A204.1 (cell line): ENCODE measurements at regions not wholly inside any gene's neighbourhood (a gene's known extent, or its start where the extent isn't known, plus 50 kb on each side); places are given as distances from the start of the nearest gene placed in this dataset.

Experiments
- FAIRE-seq: peaks from 2 replicates; lab custom pipeline; 2012; peaks lifted over from hg19 to GRCh38; lab: Jason Lieb, UNC

DNA sequence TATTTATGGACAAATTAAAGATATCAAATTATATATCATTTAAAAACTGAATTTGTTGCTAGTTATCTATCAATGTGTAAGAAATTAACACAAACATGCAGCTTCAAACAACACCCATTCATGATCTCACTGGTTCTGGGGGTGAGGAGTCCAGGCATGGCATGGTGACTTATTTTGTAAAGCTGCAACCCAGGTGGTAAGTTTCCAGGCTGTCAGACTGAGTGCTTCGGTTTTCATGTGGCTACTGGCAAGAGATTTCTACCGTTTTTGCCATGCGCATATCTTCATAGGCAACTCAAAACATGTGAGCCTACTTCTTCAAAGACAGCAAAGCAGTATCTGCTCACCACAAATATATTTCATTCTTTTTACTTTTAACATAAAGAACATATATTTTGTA lies 364.3 kb upstream of the BCHE start:
- no peak for FAIRE-seq

DNA sequence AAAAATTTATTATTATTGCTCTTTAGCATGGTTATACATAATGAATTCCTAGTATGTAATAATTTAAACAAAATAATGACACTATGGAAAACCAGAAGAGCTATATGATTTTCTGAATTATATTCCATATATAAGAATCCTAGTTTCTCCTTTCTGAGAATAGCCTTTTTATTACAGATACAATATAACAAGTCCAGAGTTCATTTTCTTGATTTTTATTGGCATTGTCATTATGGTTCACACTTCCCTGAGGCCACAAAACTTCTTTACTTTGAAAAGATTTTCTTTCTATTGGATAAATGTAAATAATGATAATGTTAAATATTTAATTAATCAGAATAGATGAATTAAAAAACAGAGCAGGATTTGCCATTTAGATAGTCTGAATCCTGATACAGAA lies 362.3 kb upstream of the BCHE start:
- no peak for FAIRE-seq

DNA sequence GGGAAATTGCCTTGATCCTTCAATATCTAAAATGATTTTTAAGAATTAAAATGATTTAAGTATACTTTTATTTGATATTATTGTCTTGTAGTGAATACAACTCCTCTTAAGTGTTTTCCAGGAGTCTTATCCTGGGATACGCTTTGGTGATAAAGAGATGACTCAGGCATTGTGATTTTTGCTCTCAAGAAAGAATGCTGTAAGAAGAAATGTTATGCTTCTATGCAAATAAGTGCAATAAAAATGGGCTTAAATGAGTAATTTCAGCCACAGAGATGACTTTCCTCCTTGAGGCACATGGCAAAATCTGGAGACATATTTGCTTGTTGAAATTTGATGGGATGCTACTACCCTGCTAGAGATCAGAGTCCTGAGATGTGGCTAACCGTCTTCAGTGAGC lies 358.6 kb upstream of the BCHE start:
- FAIRE-seq = no peak

DNA sequence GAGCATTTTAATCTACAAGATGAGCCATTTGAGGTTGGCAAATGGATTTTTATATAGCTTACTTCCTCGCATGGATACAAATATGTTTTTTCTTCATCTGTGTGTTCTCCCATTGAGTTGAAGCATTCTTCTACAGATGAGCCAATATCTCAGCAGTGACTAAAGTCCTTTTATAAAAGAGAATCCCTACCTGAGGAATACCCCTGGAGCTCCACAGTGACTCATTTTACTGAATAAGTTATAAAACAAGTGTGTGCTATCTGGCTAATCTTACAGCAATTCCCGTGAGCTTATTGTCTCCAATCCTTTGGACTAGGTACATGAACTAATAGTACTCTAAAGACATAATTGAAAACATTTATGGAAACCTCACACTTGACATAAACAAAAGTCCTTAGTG lies 354.2 kb upstream of the BCHE start:
- no peak for FAIRE-seq

DNA sequence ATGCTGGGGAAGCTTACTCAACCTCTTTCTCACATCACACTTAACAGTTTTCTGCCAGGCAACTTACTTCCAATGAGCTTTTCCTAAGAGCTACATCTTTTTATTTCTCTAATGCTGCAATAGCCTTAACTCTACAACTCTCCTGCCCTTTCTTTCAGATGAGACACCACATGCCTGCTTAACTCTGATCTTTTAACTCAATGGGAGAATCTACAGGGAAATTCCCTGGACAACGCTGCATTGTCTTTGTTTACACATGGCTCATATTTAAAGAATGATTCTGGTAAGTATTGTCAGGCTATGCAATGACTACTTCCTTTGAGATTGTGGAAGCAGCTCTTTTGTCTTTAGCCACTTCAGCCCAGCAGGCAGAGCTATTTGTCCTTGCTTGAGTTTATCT lies 353.1 kb upstream of the BCHE start:
- no peak for FAIRE-seq

DNA sequence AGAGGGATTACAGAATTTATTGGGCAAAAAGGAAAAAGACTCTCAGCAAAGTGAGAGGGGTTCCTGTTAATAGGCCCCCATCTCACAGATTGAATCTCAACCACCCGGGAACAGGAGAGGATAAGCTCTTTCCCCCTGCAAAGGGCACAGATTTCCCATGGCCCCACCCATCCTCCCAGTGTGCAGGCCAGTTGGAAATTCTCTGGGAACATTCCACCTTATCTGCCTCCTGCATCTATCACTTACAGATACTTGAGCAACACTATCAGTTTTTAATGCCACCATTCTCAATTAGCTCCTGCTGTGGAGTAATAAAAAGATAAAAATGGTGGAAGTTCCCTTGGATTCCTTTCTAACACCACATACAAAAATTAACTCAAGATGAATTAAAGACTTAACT lies 350.0 kb upstream of the BCHE start:
- no peak for FAIRE-seq

DNA sequence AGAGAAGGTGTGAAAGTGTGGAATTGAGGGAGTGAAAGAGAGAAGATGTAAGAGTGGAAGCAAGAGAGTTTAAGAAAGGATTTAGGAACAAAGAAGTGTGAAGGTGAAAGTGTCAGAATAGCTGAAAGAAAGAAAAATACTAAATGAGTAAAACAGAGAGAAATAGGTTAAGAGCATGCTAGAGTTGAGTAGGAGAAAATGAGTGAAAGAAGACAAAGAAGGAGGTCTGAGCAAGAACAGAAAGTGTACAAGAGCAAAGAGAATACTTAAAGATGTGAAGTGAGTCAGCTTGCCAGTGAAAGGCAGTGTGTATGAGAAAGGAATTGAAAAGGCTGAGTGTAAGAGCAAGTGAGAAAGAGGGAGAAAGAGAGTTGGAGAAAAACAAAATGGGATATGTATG lies 348.8 kb upstream of the BCHE start:
- FAIRE-seq = no peak

DNA sequence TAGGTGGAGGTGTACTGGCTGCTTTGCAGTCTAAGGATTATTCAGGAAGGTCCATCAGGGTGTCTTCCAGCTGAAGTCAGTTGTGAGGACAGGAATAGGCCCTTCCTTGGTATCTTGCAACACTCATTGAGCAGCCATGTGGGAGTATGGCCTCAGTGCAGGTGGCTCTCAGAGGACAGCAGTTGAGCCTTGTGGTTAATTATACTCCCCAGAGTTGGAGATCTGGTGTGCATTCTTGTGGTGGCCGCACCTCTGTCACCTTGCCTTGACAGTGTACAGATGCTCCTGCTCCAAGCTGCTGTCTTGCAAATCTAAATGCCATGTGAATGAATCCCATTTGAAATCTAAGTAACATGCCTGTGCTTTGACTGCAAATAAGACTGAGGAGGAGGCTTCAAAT lies 339.9 kb upstream of the BCHE start:
- FAIRE-seq = no peak

DNA sequence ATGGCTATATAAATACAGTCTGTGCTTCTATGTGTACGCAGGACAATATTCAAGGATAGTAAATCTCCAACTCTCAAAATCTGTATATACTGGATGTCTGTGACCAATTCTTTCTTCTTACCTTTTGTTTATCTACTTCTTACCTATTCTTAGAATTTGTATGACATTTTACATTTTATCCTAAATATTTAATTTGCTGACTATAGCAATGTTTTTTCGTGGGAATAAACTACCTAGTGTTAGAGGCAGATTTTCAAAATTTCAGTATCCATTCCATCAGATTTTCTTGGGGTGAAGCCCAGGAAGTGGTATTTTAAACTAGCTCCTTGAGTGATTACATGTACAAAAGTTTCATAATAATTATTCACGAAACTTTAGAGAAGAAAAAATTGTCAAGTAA lies 334.5 kb upstream of the BCHE start:
- no peak for FAIRE-seq

DNA sequence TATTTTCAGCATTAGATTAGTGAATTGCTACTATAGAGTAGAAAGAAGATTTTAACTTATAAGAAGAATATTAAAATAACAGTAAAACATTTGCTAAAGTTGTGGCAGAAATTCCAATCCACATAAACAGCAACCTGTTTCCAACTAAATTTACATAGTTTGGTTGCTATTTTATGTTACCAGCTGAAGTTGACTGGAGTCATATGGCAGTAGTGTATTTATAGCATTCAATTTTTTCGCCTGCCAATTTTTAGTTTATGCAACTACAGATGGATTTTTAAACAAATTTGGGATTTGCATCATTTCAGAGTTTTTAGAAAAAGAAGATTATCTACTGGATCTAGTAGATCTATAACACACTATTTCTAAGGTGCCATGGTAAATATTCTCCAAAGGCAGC lies 332.5 kb upstream of the BCHE start:
- no peak for FAIRE-seq

DNA sequence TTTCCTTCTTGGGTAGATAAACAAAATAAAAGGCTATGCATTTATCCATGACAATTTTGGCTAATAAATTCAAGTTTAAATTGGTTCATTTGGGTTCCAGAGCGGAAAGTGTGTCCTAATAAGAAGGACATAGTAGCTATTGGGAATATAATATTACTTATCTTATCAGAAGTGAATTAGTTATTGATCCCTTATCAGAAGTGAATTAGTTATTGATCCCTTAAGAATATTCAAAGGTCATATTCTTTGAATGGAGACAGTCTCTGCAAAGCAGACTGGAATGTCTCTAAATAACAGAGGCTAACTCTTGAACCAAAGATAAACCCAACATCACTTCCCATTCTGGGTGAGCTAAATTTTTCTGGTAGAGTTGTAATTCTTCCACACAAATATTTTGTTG lies 290.7 kb upstream of the BCHE start:
- FAIRE-seq = no peak

DNA sequence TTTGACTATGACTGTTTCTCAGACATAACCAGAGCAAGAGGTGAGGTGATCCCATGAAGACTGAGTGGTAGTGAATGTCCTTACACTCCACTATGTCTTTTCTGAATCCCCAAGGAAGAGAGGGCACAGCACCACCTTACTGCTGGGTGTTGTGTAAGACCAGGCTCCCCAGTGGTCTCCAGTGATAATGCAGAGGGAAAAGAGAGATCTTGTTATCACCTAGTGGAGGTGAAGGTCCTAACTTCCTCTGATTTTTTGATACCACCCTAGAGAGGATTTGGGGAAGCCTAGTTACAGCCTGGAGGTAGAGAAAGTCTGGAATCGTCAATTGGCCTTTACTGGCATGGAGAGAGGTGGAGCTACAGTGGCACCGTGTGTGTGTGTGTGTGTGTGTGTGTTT lies 288.0 kb upstream of the BCHE start:
- no peak for FAIRE-seq

DNA sequence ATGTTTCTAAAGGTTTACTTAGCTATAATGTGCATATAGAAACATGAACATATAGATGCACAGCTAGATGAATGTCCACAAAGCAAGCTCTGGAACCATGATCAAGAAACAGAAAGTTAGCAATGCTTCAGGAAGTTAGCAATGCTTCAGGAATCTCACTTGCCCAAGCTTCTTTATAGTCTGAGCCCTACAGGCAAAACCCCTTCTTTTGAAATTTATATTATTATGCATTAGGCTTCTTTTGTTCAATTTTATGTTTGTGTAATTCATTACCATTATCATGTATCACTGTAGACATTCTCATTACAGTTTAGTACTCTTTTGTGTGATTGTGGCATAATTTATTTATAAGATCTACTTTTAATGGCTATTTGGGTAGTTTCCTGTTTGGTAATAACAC lies 286.4 kb upstream of the BCHE start:
- no peak for FAIRE-seq

DNA sequence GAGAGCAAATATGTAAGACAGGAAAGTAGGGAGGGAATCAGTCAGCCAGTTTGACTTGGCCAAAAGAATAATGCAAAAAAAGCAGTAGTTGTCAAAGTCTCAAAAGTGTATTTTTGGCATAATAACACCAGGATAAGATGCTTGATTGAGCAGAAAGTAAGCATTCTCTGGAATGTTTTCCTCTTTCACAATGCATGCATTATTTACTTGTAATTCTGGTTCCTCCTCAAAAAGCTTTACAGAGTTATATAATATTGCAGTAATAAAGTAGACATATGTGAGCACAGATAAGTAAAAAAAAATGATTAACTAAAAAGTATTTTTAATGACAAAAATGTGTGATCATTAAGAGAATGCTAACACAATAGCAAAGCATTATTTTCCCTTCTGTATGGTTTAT lies 285.9 kb upstream of the BCHE start:
- FAIRE-seq = no peak

DNA sequence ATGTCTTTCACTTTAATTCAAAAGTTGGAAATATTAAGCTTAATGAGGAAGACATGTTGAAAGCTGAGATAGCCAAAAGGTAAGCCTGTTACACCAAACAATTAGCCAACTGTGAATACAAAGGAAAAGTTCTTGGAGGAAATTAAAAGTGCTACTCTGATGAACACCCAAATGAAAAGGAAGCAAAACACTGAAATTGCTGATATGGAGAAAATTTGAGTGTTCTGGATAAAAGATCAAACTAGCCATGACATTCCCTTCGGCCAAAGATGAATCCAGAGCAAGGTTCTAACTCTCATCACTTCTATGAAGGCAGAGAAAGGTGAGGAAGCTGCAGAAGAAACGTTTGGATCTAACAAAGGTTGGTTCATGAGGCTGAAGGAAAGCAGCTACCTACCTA lies 280.8 kb upstream of the BCHE start:
- FAIRE-seq = no peak

DNA sequence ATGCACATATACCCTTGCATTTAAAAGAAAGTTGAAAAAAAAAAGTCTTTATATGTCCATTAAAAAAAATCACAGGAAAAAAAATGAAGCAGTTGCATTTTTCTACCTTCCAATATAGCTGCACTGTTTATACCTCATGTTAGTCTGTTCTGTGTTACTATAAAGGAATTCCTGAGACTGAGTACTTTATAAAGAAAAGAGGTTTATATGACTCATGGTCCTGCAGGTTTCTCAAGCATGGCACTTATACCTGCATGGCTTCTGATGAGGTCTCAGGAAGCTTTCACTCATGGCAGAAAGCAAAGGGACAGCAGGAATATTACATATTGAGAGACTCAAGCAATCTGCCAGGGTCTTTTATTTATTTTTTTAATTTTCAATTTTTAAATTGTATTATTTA lies 277.2 kb upstream of the BCHE start:
- FAIRE-seq = no peak

DNA sequence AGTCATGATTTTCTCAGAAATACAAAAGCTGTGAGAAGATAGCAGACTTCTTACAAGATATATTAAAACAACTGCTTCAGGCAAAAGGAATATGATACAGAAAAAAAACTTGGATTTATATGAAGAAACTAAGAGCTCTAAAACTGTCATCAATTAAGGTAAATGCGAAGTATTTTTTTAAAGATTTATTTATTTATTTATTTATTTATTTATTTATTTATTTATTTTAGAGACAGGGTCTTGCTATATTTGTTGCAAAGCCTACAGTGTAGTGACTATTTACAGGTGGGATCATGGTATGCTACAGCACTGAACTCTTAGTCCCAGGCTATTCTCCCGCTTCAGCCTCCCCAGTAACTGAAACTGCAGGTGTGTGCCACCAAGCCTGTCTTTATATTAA lies 274.3 kb upstream of the BCHE start:
- no peak for FAIRE-seq

DNA sequence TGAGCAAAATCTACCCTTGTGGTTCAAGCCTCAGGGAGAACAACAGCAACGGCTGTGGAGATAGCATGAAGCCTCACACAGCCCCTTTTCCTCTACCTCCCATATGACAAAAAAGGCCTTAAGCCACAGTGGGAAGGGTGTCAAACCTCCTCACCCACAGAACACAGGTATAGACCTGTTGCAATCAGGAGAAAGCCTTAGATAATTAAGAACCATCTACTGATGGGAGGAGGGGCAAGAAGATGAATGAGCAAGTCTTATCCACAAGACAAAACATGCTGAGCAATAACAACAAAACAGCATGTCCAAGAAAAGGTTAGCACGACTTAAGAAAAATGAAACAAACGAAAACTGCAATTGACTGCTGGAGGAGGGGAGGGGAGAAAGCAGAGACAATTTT lies 272.9 kb upstream of the BCHE start:
- FAIRE-seq = no peak

DNA sequence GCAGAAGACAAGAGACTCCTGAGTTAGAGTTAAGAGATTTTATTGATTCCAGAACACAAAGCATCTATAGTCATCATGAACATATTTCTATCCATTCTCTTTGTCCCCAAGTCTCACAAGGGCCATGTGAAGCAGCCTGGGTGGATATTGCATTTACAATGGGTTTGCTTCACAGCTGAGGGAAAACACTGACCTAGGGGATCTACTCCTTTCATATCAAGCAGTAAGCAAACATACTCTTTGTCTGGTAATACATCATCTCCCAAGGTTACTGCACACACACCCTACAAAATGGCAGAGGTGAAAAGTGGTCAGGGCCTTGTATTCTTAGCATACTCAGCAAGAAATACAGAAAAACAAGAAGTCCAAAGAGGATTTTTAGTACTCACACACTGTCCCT lies 267.7 kb upstream of the BCHE start:
- no peak for FAIRE-seq

DNA sequence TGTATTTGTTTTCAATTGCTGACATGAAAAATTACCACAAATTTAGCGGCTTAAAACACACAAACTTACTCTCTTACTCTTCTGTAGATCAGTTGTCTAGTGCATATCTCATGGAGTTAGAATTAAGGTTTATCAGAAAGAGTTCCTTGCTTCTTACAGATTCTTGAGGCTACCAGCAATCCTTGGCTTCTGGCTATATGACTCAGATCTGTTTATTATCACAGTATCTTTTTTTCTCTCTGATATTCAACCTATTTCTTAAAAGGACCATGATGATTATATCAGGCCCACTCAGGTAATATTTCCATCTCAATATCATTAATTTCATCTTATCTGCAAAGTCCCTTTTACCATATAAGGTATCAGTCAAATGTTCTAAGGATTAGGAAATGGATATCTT lies 263.5 kb upstream of the BCHE start:
- FAIRE-seq = no peak

DNA sequence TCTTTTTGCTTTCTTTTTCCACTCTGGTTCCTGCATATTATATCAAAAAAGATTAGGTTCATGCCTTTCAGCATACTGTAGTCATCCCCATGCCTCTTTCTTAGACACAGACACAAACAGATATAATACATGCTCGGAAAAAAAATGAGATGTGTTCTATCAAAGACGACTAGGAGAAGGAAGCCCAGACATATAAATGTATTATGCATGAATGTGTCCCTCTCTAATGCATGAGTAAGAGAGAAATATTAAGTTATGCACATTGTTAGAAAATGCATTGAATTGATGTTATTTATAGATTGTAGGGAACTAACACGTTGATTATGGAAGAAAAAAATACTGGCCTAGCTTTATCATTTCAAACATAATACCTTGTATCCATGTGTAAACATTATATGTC lies 252.4 kb upstream of the BCHE start:
- no peak for FAIRE-seq

DNA sequence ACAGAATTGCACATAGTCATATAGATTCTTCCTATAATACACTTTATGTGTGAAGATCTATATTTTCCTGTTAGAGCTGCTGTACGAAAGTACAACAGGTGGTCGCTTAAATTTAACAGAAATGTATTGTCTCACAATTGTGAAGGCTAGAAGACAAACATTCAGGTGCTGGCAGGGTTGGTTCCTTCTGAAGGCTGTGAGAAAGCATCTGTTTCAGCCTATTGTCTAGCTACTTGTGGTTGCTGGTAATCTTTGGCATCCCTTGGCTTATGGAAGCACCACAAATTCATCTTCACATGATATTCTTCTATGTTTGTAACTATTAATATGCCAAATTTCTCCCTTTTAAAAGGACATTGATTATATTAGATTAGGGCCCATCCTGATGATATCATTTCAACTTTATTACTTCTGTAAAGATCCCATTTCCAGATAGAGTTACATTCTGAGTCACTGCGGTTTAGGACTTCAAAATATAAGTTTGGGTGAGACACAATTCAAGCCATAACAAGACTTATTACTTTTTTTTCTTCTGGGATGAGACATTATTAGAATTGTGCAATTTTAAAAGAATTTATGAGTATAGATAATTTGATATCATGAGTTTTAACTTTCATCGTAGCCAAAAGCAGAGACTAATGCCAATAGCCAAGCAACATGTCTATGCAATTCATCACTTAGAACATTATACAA lies 248.1 kb upstream of the BCHE start:
- FAIRE-seq = no peak

DNA sequence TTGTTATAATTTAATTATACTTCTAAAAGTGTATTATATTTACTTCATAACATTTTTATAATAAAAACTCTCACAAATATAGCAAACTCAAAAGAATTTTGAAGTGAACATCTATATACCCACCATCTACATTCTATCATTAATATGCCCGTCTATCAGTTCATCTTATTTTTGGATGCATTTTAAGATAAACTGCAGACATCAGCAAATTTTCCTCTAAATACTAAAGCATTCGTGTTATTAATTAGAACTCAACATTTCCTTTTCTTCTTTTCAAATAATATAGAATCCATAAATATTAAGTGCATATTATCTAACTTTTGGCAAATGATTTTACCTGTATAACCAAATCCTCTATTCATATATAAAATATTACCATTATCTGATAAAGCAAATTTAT lies 242.9 kb upstream of the BCHE start:
- peak; percentile 92 for FAIRE-seq

DNA sequence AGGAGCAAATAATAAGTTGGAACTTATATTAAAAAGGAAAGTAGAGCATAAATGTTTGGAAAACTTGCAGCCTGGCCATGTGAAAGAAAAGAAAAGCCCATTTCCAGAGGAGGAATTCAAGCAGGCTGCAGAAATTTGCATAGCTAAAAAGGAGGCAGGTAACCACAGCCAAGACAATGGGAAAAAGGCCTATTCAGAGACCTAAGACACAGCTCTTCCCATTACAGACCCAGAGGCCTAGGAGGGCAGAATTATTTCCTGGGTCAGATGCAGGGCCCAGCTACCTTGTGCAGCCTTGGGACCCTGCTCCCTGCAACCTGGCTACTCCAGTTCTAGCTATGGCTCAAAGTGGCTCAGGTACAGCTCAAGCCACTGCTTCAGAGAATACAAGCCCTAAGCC lies 234.6 kb upstream of the BCHE start:
- FAIRE-seq = no peak

DNA sequence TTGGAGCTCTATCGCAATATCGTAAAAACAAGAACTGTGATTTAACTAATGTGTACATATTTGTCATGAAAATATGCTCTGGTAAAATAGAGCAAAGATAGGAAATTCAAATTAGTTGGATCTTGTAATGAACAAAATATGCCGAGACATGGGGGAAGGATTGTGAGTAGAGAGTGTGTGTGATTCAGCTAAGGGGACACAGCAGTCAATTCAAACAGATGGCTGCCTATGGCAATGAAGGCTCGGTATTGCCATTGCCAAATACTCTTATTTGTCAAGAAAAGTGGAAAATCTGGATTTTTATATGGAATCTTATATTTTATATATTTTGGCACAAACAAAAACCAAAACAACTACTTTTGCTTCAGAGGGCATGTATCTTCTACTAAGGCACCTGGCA lies 227.3 kb upstream of the BCHE start:
- FAIRE-seq = no peak
